Sigmoid colon (tissue), 6 donors: ENCODE measurements at regions not wholly inside any gene's neighbourhood (a gene's known extent, or its start where the extent isn't known, plus 50 kb on each side); places are given as distances from the start of the nearest gene placed in this dataset.

Experiments used
- DNase-seq: peaks from one replicate; pipeline ENCODE4 v3.0.0-alpha.2; 2019
- H3K27ac ChIP-seq, 4 donors: fragments of 200-600 bp; sonication (generic); one replicate each; pipeline ENCODE4 v1.5.1; 2016 to 2019; ENCODE audit warnings: mild to moderate bottlenecking in 1 of 4
- H3K27me3 ChIP-seq, 3 donors: fragments of 200-600 bp; sonication (generic); one replicate each; pipeline ENCODE4 v1.5.1; 2019; ENCODE audit warnings: mild to moderate bottlenecking in 1 of 3
- H3K36me3 ChIP-seq, 4 donors: fragments of 200-600 bp; sonication (generic); one replicate each; pipeline ENCODE4 v1.5.1; 2016 to 2019
- H3K4me1 ChIP-seq, 4 donors: fragments of 200-600 bp; sonication (generic); one replicate each; pipeline ENCODE4 v1.5.1; 2017 to 2019
- H3K4me3 ChIP-seq, 4 donors: fragments of 200-600 bp; sonication (generic); one replicate each; pipeline ENCODE4 v1.5.1; 2017 to 2019; ENCODE audit warnings: mild to moderate bottlenecking in 2 of 4, moderate library complexity in 1 of 4
- H3K9me3 ChIP-seq, 4 donors: fragments of 200-600 bp in 3 of 4; sonication (generic) in 3 of 4; one replicate each; pipeline versions ENCODE4 v1.5.1 to v1.6.1; 2013 to 2019
- CTCF ChIP-seq, 4 experiments: fragments of 450-650 bp in 3 of 4; fragments of 200-600 bp in 1 of 4; IDR thresholded peaks; one replicate each; pipeline ENCODE4 v1.5.1; 2016 to 2019; ENCODE audit warnings: antibody characterized with exemption in 4 of 4, mild to moderate bottlenecking in 3 of 4, moderate library complexity in 2 of 4
- EP300 ChIP-seq, 4 donors: sonication (generic); formaldehyde crosslinking; IDR thresholded peaks; one replicate each; pipeline ENCODE4 v1.6.1; 2017; ENCODE audit warnings: antibody characterized with exemption in 4 of 4
- POLR2A ChIP-seq, 2 donors: fragments of 450-650 bp; IDR thresholded peaks; one replicate each; pipeline ENCODE4 v1.6.1; 2016; ENCODE audit warnings: antibody characterized with exemption in 2 of 2, mild to moderate bottlenecking in 2 of 2, moderate library complexity in 2 of 2
- POLR2AphosphoS5 ChIP-seq, 4 donors: sonication (generic); formaldehyde crosslinking; IDR thresholded peaks; one replicate each; pipeline ENCODE4 v1.6.1; 2017; ENCODE audit warnings: antibody characterized with exemption in 4 of 4
- WGBS, 2 donors: extraction: QIAGEN DNeasy Blood & Tissue Kit; methylation state at CpG; one replicate each; pipeline ENCODE4 v1.1.7; 2013; 5-methylcytosine and 5-hydroxymethylcytosine counted together
- intact Hi-C: fragments of 100-400 bp; cut with DNase I; formaldehyde crosslinking; loops from one replicate; pipeline ENCODE4 v1.15.1; 2023
- donor health status: healthy with polysubstance abuse.
- donor health status: healthy.

- intact Hi-C loops: no loop called here
- TF ChIP-seq CTCF (IDR thresholded peaks at IDR 0.05): no peak
- TF ChIP-seq POLR2AphosphoS5 (IDR thresholded peaks at IDR 0.05): no peak
- TF ChIP-seq EP300 (IDR thresholded peaks at IDR 0.05): no peak
- no peak for TF ChIP-seq POLR2A (IDR thresholded peaks at IDR 0.05)
- Histone ChIP-seq H3K27me3 (no peaks in the 10 kb centered on the region), H3K4me1 (no peaks in the 10 kb centered on the region), H3K9me3 (peaks cover 0 to under 1% (median 0%) of the 10 kb centered on the region in 4 donors), H3K27ac (no peak overlapping the region), H3K36me3 (no peaks in the 10 kb centered on the region), H3K4me3 (no peak overlapping the region)
- no peak for DNase-seq
- WGBS, 2 donors: 85 to 91% methylated on average over 4 of the region's 4 CpGs
Observed at GRCh38 chr15:79756365-79756764, 140.4 kb downstream of the MTHFS start.

- WGBS, 2 donors: 79 to 84% methylated on average over 4 of the region's 4 CpGs
- Histone ChIP-seq H3K27me3 (no peaks in the 10 kb centered on the region), H3K27ac (no peak overlapping the region), H3K9me3 (peaks cover 0 to 4% (median 1%) of the 10 kb centered on the region in 4 donors), H3K36me3 (no peaks in the 10 kb centered on the region), H3K4me1 (no peaks in the 10 kb centered on the region), H3K4me3 (no peak overlapping the region)
- no peak for DNase-seq
- TF ChIP-seq POLR2AphosphoS5 (IDR thresholded peaks at IDR 0.05) (no peak), EP300 (IDR thresholded peaks at IDR 0.05) (no peak), POLR2A (IDR thresholded peaks at IDR 0.05) (no peak), CTCF (IDR thresholded peaks at IDR 0.05) (no peak)
- intact Hi-C loops: no loop called here
Observed at GRCh38 chr15:79765081-79765480, 131.7 kb downstream of the MTHFS start.

- no peak for DNase-seq
- no peak overlapping the region for H3K4me3 ChIP-seq
- 62 to 75% methylated on average over 4 of the region's 4 CpGs for WGBS, 2 donors
- no peaks in the 10 kb centered on the region for H3K27me3 ChIP-seq
- H3K27ac ChIP-seq: no peak overlapping the region
- no peaks in the 10 kb centered on the region for H3K4me1 ChIP-seq
- H3K36me3 ChIP-seq: no peaks in the 10 kb centered on the region
- intact Hi-C loops: no loop called here
- peaks cover 0 to 3% (median 0%) of the 10 kb centered on the region in 4 donors for H3K9me3 ChIP-seq
- TF ChIP-seq POLR2AphosphoS5 (IDR thresholded peaks at IDR 0.05): no peak
- no peak for TF ChIP-seq CTCF (IDR thresholded peaks at IDR 0.05)
- TF ChIP-seq EP300 (IDR thresholded peaks at IDR 0.05): no peak
- TF ChIP-seq POLR2A (IDR thresholded peaks at IDR 0.05): no peak
Observed at GRCh38 chr15:79769069-79769481, 127.7 kb downstream of the MTHFS start.

- Histone ChIP-seq H3K9me3 (peaks cover 0 to 3% (median 0%) of the 10 kb centered on the region in 4 donors), H3K27ac (no peak overlapping the region), H3K36me3 (no peaks in the 10 kb centered on the region), H3K27me3 (no peaks in the 10 kb centered on the region), H3K4me3 (no peak overlapping the region), H3K4me1 (no peaks in the 10 kb centered on the region)
- WGBS, 2 donors: 88% methylated on average over 11 of the region's 11 CpGs
- no peak for DNase-seq
- TF ChIP-seq EP300 (IDR thresholded peaks at IDR 0.05): no peak
- TF ChIP-seq POLR2A (IDR thresholded peaks at IDR 0.05): no peak
- no peak for TF ChIP-seq POLR2AphosphoS5 (IDR thresholded peaks at IDR 0.05)
- no peak for TF ChIP-seq CTCF (IDR thresholded peaks at IDR 0.05)
- intact Hi-C loops: no loop called here
Observed at GRCh38 chr15:79769933-79770759, 126.7 kb downstream of the MTHFS start.
